Mesendoderm (in vitro differentiated cells): ENCODE measurements at regions not wholly inside any gene's neighbourhood (a gene's known extent, or its start where the extent isn't known, plus 50 kb on each side); places are given as distances from the start of the nearest gene placed in this dataset.
"Not testable (repeated sequence)": the region's sequence is repeated elsewhere in the genome, so short reads cannot be mapped to it uniquely, and the experiment has no call there.

ENCODE experiments used
- DNase-seq: peaks from one replicate; pipeline ENCODE4 v3.0.0; 2013
- H2AK5ac ChIP-seq: 2 replicates; pipeline ENCODE4 v1.6.1; 2013; ENCODE audit warnings: low read length, inconsistent platforms
- H2BK120ac ChIP-seq: 2 replicates; pipeline ENCODE4 v1.6.1; 2013; ENCODE audit warnings: low read depth, mild to moderate bottlenecking, low read length, moderate library complexity, mixed read lengths
- H2BK15ac ChIP-seq: replicated peaks from 2 replicates; pipeline ENCODE4 v1.6.1; 2013; ENCODE audit warnings: low read depth, mild to moderate bottlenecking, moderate library complexity
- H2BK5ac ChIP-seq: 2 replicates; pipeline ENCODE4 v1.6.1; 2013; ENCODE audit warnings: low read length, inconsistent platforms
- H3K18ac ChIP-seq: 2 replicates; pipeline ENCODE4 v1.6.1; 2013; ENCODE audit warnings: mild to moderate bottlenecking, low read length, mixed read lengths
- H3K23ac ChIP-seq: one replicate; pipeline ENCODE4 v1.6.1; 2013; ENCODE audit warnings: low read length
- H3K27ac ChIP-seq: 2 replicates; pipeline ENCODE4 v1.5.1; 2013; ENCODE audit warnings: low read depth, mild to moderate bottlenecking, inconsistent platforms, low read length, moderate library complexity
- H3K27me3 ChIP-seq: 2 replicates; pipeline ENCODE4 v1.6.1; 2013; ENCODE audit warnings: low read length, control low read depth, mild to moderate bottlenecking, inconsistent platforms; ENCODE audit not compliant: insufficient read depth, poor library complexity
- H3K36me3 ChIP-seq: 2 replicates; pipeline ENCODE4 v1.6.1; 2013; ENCODE audit warnings: low read length, inconsistent platforms; ENCODE audit not compliant: control insufficient read depth, insufficient read depth
- H3K4ac ChIP-seq: one replicate; pipeline ENCODE4 v1.6.1; 2013; ENCODE audit warnings: low read depth, mild to moderate bottlenecking, low read length, moderate library complexity
- H3K4me1 ChIP-seq: 2 replicates; pipeline ENCODE4 v1.6.1; 2013; ENCODE audit warnings: low read depth, low read length, inconsistent platforms; ENCODE audit not compliant: control insufficient read depth
- H3K4me2 ChIP-seq: 2 replicates; pipeline ENCODE4 v1.6.1; 2013; ENCODE audit warnings: low read length
- H3K4me3 ChIP-seq: 2 replicates; pipeline ENCODE4 v1.5.1; 2013; ENCODE audit warnings: mild to moderate bottlenecking, low read length
- H3K56ac ChIP-seq: one replicate; pipeline ENCODE4 v1.6.1; 2013; ENCODE audit warnings: low read length
- H3K79me1 ChIP-seq: 2 replicates; pipeline ENCODE4 v1.6.1; 2013; ENCODE audit warnings: low read length, inconsistent platforms
- H3K79me2 ChIP-seq: 2 replicates; pipeline ENCODE4 v1.6.1; 2013; ENCODE audit warnings: mild to moderate bottlenecking, low read length; ENCODE audit not compliant: control insufficient read depth, insufficient read depth
- H3K9ac ChIP-seq: 2 replicates; pipeline ENCODE4 v1.6.1; 2013; ENCODE audit warnings: low read length, inconsistent platforms
- H4K5ac ChIP-seq: one replicate; pipeline ENCODE4 v1.6.1; 2013; ENCODE audit warnings: low read length
- H4K8ac ChIP-seq: one replicate; pipeline ENCODE4 v1.6.1; 2013; ENCODE audit warnings: low read depth, mild to moderate bottlenecking, control low read depth, low read length, moderate library complexity
- WGBS: extraction: QIAGEN DNeasy Blood & Tissue Kit; methylation state at CpG from one replicate; pipeline ENCODE4 v1.1.7; 2013; ENCODE audit warnings: low lambda C conversion rate, missing lambda C conversion rate; ENCODE audit not compliant: insufficient coverage; ENCODE audit errors: extremely low coverage; 5-methylcytosine and 5-hydroxymethylcytosine counted together

DNA sequence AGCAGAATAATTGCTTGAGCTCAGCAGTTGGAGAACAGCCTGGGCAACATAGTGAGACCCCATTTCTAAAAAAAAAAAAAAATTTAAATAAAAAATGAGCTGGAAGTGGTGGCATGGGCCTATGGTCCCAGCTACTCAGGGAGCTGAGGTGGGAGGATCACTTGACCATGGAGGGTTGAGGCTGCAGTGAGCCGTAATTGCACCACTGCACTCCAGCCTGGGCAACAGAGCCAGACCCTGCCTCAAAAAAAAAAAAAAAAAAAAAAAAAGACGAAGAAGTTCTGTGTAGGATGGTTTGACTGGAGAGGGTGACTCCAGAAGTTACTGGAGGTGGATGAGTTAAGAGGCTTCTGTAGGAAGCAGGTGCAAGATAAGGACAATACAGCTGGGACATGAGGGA is 63.4 kb upstream of the VGLL4 start:
- H3K27ac ChIP-seq, DNase-seq, H2BK15ac ChIP-seq, H3K9ac ChIP-seq, H3K79me1 ChIP-seq, H3K4me2 ChIP-seq, H3K4me3 ChIP-seq, H3K79me2 ChIP-seq, H3K36me3 ChIP-seq, H2BK120ac ChIP-seq, H4K8ac ChIP-seq, H3K27me3 ChIP-seq, H3K4ac ChIP-seq, H2AK5ac ChIP-seq, H4K5ac ChIP-seq, H3K56ac ChIP-seq, H3K23ac ChIP-seq, H3K18ac ChIP-seq, H3K4me1 ChIP-seq, H2BK5ac ChIP-seq: not testable (repeated sequence)
- WGBS: no CpG with 5 or more reads among the region's 2 CpGs

DNA sequence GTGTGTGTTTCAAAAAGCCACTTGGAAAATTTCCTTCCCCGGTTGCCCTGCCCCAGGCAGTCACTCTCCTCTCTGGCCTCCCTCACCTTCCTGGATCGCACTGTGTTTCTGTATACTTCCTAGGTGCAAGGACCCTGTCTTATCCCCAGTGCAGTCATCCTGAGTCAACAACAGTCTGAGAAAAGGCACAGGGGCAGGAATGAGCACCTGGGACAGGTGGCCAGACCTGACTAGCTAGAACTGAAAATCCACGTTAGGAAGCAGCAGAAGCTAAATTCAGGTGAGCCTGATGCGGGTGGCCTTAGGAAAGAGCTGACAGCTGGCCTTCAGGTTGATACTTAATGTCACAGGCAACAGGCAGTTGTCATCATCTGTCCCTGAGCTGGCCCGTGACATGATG is 62.9 kb upstream of the VGLL4 start:
- no peak for DNase-seq
- Histone ChIP-seq H3K79me2 (no peaks in the 10 kb centered on the region), H4K8ac (no peak overlapping the region), H2BK120ac (no peak overlapping the region), H3K18ac (no peak overlapping the region), H4K5ac (no peak overlapping the region), H3K4me2 (no peak overlapping the region), H3K27me3 (no peaks in the 10 kb centered on the region), H3K56ac (no peak overlapping the region), H3K79me1 (no peaks in the 10 kb centered on the region), H3K4ac (no peak overlapping the region), H2BK15ac (no peak overlapping the region), H3K23ac (no peak overlapping the region), H2BK5ac (no peak overlapping the region), H3K27ac (no peak overlapping the region), H3K4me3 (no peak overlapping the region), H3K36me3 (no peaks in the 10 kb centered on the region), H3K4me1 (no peaks in the 10 kb centered on the region), H2AK5ac (no peak overlapping the region), H3K9ac (no peak overlapping the region)
- no CpG with 5 or more reads among the region's 5 CpGs for WGBS

DNA sequence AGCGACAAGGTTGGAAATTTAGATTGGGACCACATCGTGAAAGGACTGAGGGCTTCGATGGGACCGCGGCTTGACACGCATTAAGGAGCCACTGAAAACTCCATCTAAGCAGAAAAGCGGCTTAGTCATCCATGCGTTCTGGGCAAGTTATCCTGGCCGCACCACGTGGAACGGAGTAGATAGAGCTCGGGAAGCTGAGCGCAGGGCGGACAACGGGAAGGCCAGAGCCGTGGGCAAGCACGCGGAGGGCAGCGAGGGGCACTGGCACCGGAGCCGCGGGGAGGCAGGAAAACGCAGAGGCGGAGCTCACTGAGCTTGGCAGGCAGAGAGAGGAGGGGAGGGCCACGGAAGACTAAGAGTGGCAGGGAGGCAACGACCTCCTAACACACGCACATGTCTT is 61.3 kb upstream of the VGLL4 start:
- no peak overlapping the region for H2BK15ac ChIP-seq
- no peak overlapping the region for H3K9ac ChIP-seq
- no peak overlapping the region for H2BK120ac ChIP-seq
- H3K79me1 ChIP-seq: no peaks in the 10 kb centered on the region
- no peak overlapping the region for H3K4ac ChIP-seq
- H2BK5ac ChIP-seq: no peak overlapping the region
- WGBS: no CpG with 5 or more reads among the region's 27 CpGs
- H2AK5ac ChIP-seq: no peak overlapping the region
- no peak overlapping the region for H4K8ac ChIP-seq
- no peaks in the 10 kb centered on the region for H3K79me2 ChIP-seq
- no peaks in the 10 kb centered on the region for H3K4me1 ChIP-seq
- peak overlapping the region; percentile 5 for H3K56ac ChIP-seq
- H4K5ac ChIP-seq: no peak overlapping the region
- no peak overlapping the region for H3K27ac ChIP-seq
- no peak overlapping the region for H3K4me3 ChIP-seq
- no peaks in the 10 kb centered on the region for H3K27me3 ChIP-seq
- H3K36me3 ChIP-seq: no peaks in the 10 kb centered on the region
- no peak overlapping the region for H3K23ac ChIP-seq
- no peak overlapping the region for H3K4me2 ChIP-seq
- DNase-seq: no peak
- no peak overlapping the region for H3K18ac ChIP-seq

DNA sequence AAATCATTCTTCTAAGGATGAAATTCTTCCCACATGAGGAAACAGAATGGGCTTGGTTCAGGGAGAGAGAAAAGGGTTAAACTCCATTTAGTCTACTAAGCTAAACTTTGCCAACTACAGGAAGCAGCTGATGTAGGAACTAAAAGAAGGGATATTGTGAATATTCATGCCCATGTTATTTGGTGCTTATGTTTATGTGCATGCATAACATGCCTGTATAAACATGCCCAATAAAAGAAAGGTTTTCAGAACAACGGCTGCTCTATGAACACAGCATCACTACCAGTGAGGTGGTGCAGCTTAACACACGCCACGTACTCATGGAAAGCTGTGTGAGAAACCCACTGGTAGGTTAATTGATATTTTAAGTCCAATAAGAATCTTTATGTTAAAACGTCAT is 59.4 kb upstream of the VGLL4 start:
- Histone ChIP-seq H3K4me3 (no peak overlapping the region), H4K8ac (no peak overlapping the region), H3K56ac (no peak overlapping the region), H3K79me1 (no peaks in the 10 kb centered on the region), H2BK5ac (no peak overlapping the region), H4K5ac (no peak overlapping the region), H3K4me1 (no peaks in the 10 kb centered on the region), H3K27ac (no peak overlapping the region), H3K4me2 (no peak overlapping the region), H3K4ac (no peak overlapping the region), H3K18ac (no peak overlapping the region), H3K79me2 (no peaks in the 10 kb centered on the region), H3K36me3 (no peaks in the 10 kb centered on the region), H2AK5ac (no peak overlapping the region), H3K23ac (no peak overlapping the region), H2BK120ac (no peak overlapping the region), H3K9ac (no peak overlapping the region), H3K27me3 (no peaks in the 10 kb centered on the region), H2BK15ac (no peak overlapping the region)
- no CpG with 5 or more reads among the region's 4 CpGs for WGBS
- DNase-seq: no peak

DNA sequence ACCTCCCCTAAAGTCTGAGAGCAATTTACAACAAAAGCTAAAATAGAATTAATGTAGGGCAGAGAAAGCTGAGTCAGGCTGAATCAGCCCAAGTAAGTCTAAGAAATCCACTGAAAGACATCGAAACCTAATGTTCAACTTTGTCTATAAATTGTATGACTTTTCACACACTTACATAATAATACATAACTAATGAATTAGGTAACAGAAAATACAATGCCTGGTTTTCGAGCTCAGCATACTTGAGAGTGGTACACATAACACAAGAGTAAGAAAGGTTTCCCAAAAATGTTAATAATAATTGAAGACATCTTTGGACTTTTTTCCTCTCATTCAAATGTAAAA is 55.3 kb upstream of the VGLL4 start:
- Histone ChIP-seq H3K9ac (no peak overlapping the region), H2BK120ac (no peak overlapping the region), H3K23ac (no peak overlapping the region), H4K8ac (no peak overlapping the region), H2BK15ac (no peak overlapping the region), H3K27me3 (no peaks in the 10 kb centered on the region), H4K5ac (no peak overlapping the region), H3K4me2 (no peak overlapping the region), H3K4ac (no peak overlapping the region), H3K79me1 (no peaks in the 10 kb centered on the region), H2AK5ac (no peak overlapping the region), H3K79me2 (no peaks in the 10 kb centered on the region), H3K36me3 (no peaks in the 10 kb centered on the region), H3K27ac (no peak overlapping the region), H3K4me3 (no peak overlapping the region), H2BK5ac (no peak overlapping the region), H3K56ac (no peak overlapping the region), H3K18ac (no peak overlapping the region), H3K4me1 (no peaks in the 10 kb centered on the region)
- WGBS: no CpG with 5 or more reads among the region's 2 CpGs
- no peak for DNase-seq

DNA sequence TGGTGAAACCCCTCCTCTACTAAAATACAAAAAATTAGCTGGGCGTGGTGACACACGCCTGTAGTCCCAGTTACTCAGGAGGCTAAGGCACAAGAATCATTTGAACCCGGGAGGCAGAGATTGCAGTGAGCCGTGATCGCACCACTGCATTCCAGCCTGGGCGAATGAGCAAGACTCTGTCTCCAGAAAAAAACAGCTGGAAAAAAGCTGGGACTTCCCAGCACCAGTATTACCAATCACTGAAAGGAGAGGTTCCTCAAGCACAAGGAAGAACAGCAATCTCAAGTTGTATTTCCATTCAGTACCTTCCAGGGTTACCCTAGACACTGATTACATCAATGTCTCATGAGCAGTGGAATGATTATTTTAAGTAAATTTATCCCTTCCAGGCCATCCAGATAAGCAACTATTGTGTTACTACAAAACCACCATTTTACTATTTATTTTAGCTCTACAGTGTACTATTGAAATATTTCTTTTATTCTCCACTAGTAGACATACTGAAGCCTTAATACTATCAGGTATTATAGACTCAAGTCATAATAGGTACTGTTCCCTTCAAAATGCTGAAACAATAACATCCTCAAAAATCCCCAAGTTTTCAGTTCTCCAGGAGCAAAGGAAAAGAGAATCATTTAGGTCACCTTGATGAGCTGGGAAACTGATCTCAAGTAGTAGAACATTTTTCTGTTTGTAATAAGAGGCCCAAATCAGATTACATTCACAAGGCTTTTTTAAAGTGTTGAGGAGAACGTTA is 54.8 kb upstream of the VGLL4 start:
- H3K9ac ChIP-seq: no peak overlapping the region
- no peak overlapping the region for H2BK120ac ChIP-seq
- H4K5ac ChIP-seq: no peak overlapping the region
- WGBS: no CpG with 5 or more reads among the region's 7 CpGs
- no peak overlapping the region for H3K27ac ChIP-seq
- no peak overlapping the region for H3K23ac ChIP-seq
- no peak overlapping the region for H3K4me3 ChIP-seq
- no peak overlapping the region for H3K4me2 ChIP-seq
- no peaks in the 10 kb centered on the region for H3K79me2 ChIP-seq
- no peak overlapping the region for H3K56ac ChIP-seq
- no peaks in the 10 kb centered on the region for H3K36me3 ChIP-seq
- H2BK15ac ChIP-seq: no peak overlapping the region
- no peak overlapping the region for H4K8ac ChIP-seq
- H2BK5ac ChIP-seq: no peak overlapping the region
- no peak overlapping the region for H2AK5ac ChIP-seq
- H3K4ac ChIP-seq: no peak overlapping the region
- no peaks in the 10 kb centered on the region for H3K4me1 ChIP-seq
- H3K79me1 ChIP-seq: no peaks in the 10 kb centered on the region
- no peak overlapping the region for H3K18ac ChIP-seq
- no peak for DNase-seq
- no peaks in the 10 kb centered on the region for H3K27me3 ChIP-seq
